Tibial artery (tissue), 4 donors: ENCODE measurements at regions not wholly inside any gene's neighbourhood (a gene's known extent, or its start where the extent isn't known, plus 50 kb on each side); places are given as distances from the start of the nearest gene placed in this dataset.

ENCODE experiments used
- DNase-seq, 2 donors: peaks; one replicate each; pipeline ENCODE4 v3.0.0-alpha.2; 2019
- H3K27ac ChIP-seq, 2 donors: fragments of 200-600 bp; sonication (generic) in 1 of 2; 1 replicate in 1 of 2; 2 replicates in 1 of 2; pipeline ENCODE4 v1.5.1; 2018 to 2019; ENCODE audit warnings: mild to moderate bottlenecking in 1 of 2
- H3K27me3 ChIP-seq, 2 donors: fragments of 200-600 bp; sonication (generic) in 1 of 2; one replicate each; pipeline versions ENCODE4 v1.5.1 to v1.6.0; 2016 to 2019
- H3K36me3 ChIP-seq, 3 donors: fragments of 200-600 bp; sonication (generic) in 2 of 3; one replicate each; pipeline ENCODE4 v1.5.1; 2016 to 2019; ENCODE audit warnings: mild to moderate bottlenecking in 2 of 3
- H3K4me1 ChIP-seq, 4 donors: fragments of 200-600 bp; sonication (generic) in 2 of 4; 1 replicate in 3 of 4; 2 replicates in 1 of 4; pipeline ENCODE4 v1.5.1; 2016 to 2019
- H3K4me3 ChIP-seq, 2 donors: fragments of 200-600 bp; sonication (generic) in 1 of 2; 1 replicate in 1 of 2; 2 replicates in 1 of 2; pipeline ENCODE4 v1.5.1; 2018 to 2019; ENCODE audit warnings: mild to moderate bottlenecking in 2 of 2
- H3K9me3 ChIP-seq, 3 donors: fragments of 200-600 bp; sonication (generic) in 1 of 3; one replicate each; pipeline ENCODE4 v1.5.1; 2016 to 2019
- intact Hi-C: fragments of 100-400 bp; cut with DNase I; formaldehyde crosslinking; loops from one replicate; pipeline ENCODE4 v1.15.0; 2023; ENCODE audit warnings: low total_unique reads
- TF ChIP-seq, protein P1 (sequence below), 2 experiments: fragments of 200-600 bp in 1 of 2; fragments of 450-650 bp in 1 of 2; IDR thresholded peaks; one replicate each; pipeline ENCODE4 v1.5.1; 2017 to 2019; ENCODE audit warnings: antibody characterized with exemption in 2 of 2, mild to moderate bottlenecking in 1 of 2, moderate library complexity in 1 of 2

DNA sequence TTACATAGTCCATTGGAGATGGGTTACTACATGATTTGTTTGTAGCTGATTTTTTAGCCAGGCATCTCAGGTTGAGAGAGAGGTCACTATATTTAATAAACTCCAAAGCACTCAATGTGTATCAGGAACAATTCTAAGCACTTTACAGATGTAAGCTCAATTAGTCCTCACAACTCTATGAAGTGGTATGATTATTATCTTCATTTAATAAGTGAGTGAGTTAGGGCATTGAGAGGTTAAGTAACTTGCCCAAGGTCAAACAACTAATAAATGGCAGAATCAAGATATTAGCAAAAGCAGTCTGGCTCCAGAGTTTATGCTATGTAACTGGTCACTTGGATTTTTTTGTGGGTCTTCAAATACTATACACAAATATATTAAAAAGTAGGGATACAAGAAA, 56.3 kb upstream of the ABI3BP start:
- Histone ChIP-seq H3K27me3 (no peaks in the 10 kb centered on the region), H3K4me3 (no peak overlapping the region), H3K36me3 (no peaks in the 10 kb centered on the region), H3K4me1 (no peaks in the 10 kb centered on the region), H3K9me3 (no peaks in the 10 kb centered on the region), H3K27ac (no peak overlapping the region)
- TF ChIP-seq, protein P1, sequence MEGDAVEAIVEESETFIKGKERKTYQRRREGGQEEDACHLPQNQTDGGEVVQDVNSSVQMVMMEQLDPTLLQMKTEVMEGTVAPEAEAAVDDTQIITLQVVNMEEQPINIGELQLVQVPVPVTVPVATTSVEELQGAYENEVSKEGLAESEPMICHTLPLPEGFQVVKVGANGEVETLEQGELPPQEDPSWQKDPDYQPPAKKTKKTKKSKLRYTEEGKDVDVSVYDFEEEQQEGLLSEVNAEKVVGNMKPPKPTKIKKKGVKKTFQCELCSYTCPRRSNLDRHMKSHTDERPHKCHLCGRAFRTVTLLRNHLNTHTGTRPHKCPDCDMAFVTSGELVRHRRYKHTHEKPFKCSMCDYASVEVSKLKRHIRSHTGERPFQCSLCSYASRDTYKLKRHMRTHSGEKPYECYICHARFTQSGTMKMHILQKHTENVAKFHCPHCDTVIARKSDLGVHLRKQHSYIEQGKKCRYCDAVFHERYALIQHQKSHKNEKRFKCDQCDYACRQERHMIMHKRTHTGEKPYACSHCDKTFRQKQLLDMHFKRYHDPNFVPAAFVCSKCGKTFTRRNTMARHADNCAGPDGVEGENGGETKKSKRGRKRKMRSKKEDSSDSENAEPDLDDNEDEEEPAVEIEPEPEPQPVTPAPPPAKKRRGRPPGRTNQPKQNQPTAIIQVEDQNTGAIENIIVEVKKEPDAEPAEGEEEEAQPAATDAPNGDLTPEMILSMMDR (IDR thresholded peaks at IDR 0.05): no peak
- DNase-seq: no peak
- intact Hi-C loops: no loop called here

DNA sequence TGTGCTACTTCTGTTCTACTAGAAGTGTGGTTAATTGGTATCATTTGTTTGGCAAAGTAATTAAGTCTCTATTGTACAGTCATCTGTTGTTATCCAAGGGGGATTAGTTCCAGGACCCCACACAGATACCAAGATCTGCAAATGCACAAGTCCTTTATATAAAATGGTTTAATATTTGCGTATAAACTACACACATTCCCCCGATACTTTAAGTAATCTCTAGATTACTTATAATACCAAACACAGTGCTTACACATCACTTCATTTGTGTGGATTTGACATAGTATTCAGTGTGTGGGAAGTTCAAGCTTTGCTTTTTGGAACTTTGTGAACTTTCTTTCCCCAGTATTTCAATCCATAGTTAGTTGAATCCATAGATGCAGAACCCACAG, 50.5 kb upstream of the ABI3BP start:
- TF ChIP-seq, protein P1 (IDR thresholded peaks at IDR 0.05): no peak
- H3K9me3 ChIP-seq: no peaks in the 10 kb centered on the region
- intact Hi-C loops: no loop called here

DNA sequence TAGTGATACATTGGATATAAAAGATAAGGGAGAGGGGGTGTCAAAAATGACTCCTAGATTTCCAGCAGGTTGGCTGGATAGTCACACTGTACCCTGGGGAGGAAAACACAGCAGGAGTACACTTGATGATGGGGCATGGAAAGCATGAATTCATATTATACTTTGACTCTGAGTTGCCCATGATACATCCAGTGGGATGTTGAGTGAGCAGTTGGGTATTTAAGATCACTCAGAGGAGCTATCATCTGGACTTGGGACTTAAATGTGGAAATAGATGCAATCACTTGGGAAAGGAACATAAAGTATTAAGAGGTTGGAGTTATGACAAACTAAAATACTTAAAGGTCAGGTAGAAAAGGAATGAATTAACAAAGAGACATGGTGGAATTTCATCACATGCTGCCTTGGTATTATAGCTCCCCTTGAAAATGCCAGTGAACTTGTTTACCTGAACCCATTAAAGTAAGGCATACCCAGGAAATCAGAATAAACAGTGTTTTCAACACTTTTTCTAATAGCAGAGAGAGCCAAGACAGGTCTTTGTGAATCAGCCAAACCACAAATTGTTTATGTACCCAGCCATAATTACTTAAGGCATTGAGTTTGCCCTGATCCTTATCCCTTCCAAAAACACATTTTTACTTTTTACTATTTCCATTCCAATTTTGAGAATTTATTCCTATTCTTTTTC, 49.9 kb upstream of the ABI3BP start:
- Histone ChIP-seq H3K27ac (no peak overlapping the region), H3K4me3 (no peak overlapping the region), H3K9me3 (no peaks in the 10 kb centered on the region), H3K4me1 (peaks cover 0 to 26% (median 10%) of the 10 kb centered on the region in 4 donors), H3K27me3 (no peaks in the 10 kb centered on the region), H3K36me3 (no peaks in the 10 kb centered on the region)
- DNase-seq: no peak
- intact Hi-C loops: no loop called here
- TF ChIP-seq, protein P1 (IDR thresholded peaks at IDR 0.05): no peak

More for the DNA sequence above, 50.5 kb upstream of the ABI3BP start:
- Histone ChIP-seq H3K4me1 (peaks cover 0 to 26% (median 10%) of the 10 kb centered on the region in 4 donors), H3K4me3 (no peak overlapping the region), H3K27me3 (no peaks in the 10 kb centered on the region), H3K36me3 (no peaks in the 10 kb centered on the region), H3K27ac (no peak overlapping the region)
- no peak for DNase-seq
